ENCODE measurements at regions not wholly inside any gene's neighbourhood (a gene's known extent, or its start where the extent isn't known, plus 50 kb on each side); places are given as distances from the start of the nearest gene placed in this dataset.

GRCh38 chr16:55250701-55251100 lies 73.3 kb upstream of the IRX6 start:
- Mint-ChIP-seq H3K27ac (no peak overlapping the region), H3K9me3 (no peaks in the 10 kb centered on the region), H3K27me3 (peaks cover 16% of the 10 kb centered on the region), H3K4me3 (no peak overlapping the region), H3K36me3 (ENCODE audit: low read depth) (no peaks in the 10 kb centered on the region), H3K4me1 (ENCODE audit: low read depth) (no peaks in the 10 kb centered on the region)
- intact Hi-C loops (cut with micrococcal nuclease), result no loop called here

- no peak overlapping the region for H3K4me3 Mint-ChIP-seq
- intact Hi-C loops (cut with micrococcal nuclease), result no loop called here
- H3K4me1 Mint-ChIP-seq (ENCODE audit: low read depth), result no peaks in the 10 kb centered on the region
- H3K27ac Mint-ChIP-seq, result no peak overlapping the region
- H3K36me3 Mint-ChIP-seq (ENCODE audit: low read depth), result no peaks in the 10 kb centered on the region
- peaks cover 17% of the 10 kb centered on the region for H3K27me3 Mint-ChIP-seq
- H3K9me3 Mint-ChIP-seq, result no peaks in the 10 kb centered on the region
Measured at GRCh38 chr16:55251151-55251550, 72.9 kb upstream of the IRX6 start.

- no peak overlapping the region for H3K27ac Mint-ChIP-seq
- H3K4me3 Mint-ChIP-seq, result no peak overlapping the region
- peaks cover 18% of the 10 kb centered on the region for H3K27me3 Mint-ChIP-seq
- H3K9me3 Mint-ChIP-seq, result no peaks in the 10 kb centered on the region
- H3K36me3 Mint-ChIP-seq (ENCODE audit: low read depth), result no peaks in the 10 kb centered on the region
- intact Hi-C loops (cut with micrococcal nuclease), result no loop called here
- H3K4me1 Mint-ChIP-seq (ENCODE audit: low read depth), result no peaks in the 10 kb centered on the region
Measured at GRCh38 chr16:55252577-55252976, 71.4 kb upstream of the IRX6 start.

DNA sequence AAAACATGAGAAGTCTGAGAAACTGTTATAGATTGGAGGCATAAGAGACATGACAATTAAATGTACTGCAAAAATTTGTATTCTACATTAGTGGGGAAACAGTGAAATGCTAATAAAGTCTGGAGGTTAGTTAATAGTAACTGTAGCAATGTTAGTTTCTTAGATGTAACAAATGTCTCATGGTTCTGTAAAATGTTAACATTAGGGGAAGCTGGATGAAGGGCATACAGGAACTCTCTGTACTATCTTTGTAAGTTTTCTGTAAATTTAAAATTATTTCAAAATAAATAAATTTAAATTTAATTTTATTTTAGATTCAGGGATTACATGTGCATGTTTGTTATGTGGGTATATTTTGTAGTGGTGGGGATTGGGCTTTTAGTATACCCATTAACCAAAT lies 70.0 kb upstream of the IRX6 start:
- peaks cover 18% of the 10 kb centered on the region for H3K27me3 Mint-ChIP-seq
- H3K27ac Mint-ChIP-seq, result no peak overlapping the region
- intact Hi-C loops (cut with micrococcal nuclease), result no loop called here
- no peaks in the 10 kb centered on the region for H3K4me1 Mint-ChIP-seq (ENCODE audit: low read depth)
- no peaks in the 10 kb centered on the region for H3K9me3 Mint-ChIP-seq
- no peak overlapping the region for H3K4me3 Mint-ChIP-seq
- H3K36me3 Mint-ChIP-seq (ENCODE audit: low read depth), result no peaks in the 10 kb centered on the region

- Mint-ChIP-seq H3K9me3 (no peaks in the 10 kb centered on the region), H3K27ac (no peak overlapping the region), H3K36me3 (ENCODE audit: low read depth) (no peaks in the 10 kb centered on the region), H3K4me3 (no peak overlapping the region), H3K4me1 (ENCODE audit: low read depth) (no peaks in the 10 kb centered on the region), H3K27me3 (peaks cover 12% of the 10 kb centered on the region)
- intact Hi-C loops (cut with micrococcal nuclease), result loop anchor here (2.0 kb wide), 1 partner anchor 1309 kb away; no protein-coding TSS in a partner anchor
Measured at GRCh38 chr16:55255733-55256282, 68.2 kb upstream of the IRX6 start.

DNA sequence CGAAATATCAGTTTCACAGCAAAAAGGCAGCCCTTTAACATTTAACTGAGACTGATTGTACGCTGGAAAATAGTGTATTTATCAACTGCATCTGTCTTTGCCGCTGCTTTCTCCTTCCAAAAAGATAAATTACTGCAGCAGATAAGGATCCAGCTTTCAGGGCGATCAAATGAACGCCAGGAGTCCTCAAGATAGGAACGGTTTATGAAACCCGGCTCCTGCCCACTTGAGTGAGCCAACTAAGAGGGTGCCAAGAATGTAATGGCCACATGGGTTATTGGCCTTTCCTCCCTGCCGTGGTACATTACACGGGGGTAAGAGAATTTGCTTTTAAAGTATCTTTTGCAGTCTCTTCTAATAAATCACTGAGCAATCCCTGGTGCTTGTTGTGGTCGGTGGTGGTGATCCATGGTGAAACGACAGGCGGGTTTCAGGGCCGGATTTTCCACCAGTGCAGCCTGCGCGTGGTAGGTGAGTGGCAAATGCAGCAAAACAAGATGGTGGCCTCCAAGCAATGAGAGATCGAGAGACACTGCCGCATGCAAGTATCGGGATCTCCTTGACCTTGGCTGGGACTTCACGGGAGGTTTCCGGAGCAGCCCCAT lies 67.5 kb upstream of the IRX6 start:
- no peak overlapping the region for H3K4me3 Mint-ChIP-seq
- no peak overlapping the region for H3K27ac Mint-ChIP-seq
- intact Hi-C loops (cut with micrococcal nuclease), result loop anchor here (2.0 kb wide), 1 partner anchor 1310 kb away; no protein-coding TSS in a partner anchor

DNA sequence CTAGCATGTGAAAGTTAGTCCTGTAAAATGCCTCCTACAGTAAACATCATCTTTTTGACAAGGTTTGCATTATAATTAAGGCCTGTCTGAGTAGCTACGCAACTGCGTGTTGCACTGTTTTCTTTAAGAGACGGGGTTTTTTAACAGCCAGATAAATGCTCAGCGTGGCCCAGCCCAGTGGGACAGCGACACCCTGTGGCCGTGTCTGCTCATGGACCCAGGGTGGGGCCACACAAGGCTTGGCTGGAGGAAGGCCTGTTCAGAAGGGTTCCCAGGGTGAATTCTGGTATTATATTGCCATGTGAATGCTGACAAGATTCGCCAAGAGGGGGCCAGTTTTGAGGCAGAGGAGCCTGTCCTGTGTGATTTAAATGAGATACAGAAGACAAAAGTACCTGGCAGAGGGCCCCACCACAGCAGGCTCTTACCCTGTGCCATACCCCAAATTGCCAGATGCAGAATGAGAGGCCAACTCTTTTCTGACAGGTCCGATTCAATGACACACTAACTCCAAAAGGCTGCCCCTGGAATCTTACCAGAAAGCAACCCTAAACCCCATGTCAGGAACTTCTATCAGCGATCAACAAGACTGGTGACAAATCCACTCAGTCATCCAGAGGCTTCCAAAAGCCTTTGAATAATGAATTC lies 65.9 kb upstream of the IRX6 start:
- H3K4me1 Mint-ChIP-seq (ENCODE audit: low read depth), result no peaks in the 10 kb centered on the region
- no peaks in the 10 kb centered on the region for H3K9me3 Mint-ChIP-seq
- intact Hi-C loops (cut with micrococcal nuclease), result loop anchor here (2.0 kb wide), 2 partner anchors 1311 to 1485 kb away; no protein-coding TSS in a partner anchor
- peaks cover 12% of the 10 kb centered on the region for H3K27me3 Mint-ChIP-seq
- no peak overlapping the region for H3K27ac Mint-ChIP-seq
- H3K36me3 Mint-ChIP-seq (ENCODE audit: low read depth), result no peaks in the 10 kb centered on the region
- no peak overlapping the region for H3K4me3 Mint-ChIP-seq

More for the DNA sequence above, 67.5 kb upstream of the IRX6 start:
- H3K36me3 Mint-ChIP-seq (ENCODE audit: low read depth), result no peaks in the 10 kb centered on the region
- no peaks in the 10 kb centered on the region for H3K4me1 Mint-ChIP-seq (ENCODE audit: low read depth)
- H3K27me3 Mint-ChIP-seq, result peaks cover 12% of the 10 kb centered on the region
- no peaks in the 10 kb centered on the region for H3K9me3 Mint-ChIP-seq

DNA sequence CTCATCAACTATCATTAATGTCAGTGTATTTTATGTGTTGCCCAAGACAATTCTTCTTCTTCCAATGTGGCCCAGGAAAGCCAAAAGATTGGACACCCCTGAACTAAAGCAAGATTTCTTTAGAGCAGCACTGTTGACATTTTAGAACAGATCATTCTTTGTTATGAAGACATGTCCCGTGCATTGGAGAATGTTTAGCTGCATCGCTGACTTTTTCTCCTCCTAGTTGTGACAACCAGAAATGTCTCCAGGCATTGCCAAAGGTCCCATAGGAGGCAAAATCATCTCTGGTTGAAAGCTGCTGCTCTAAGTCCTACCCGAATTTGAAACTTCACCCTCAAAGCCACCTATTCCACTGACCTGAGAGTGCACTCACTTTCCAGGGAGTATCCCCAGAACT lies 62.7 kb upstream of the IRX6 start:
- Mint-ChIP-seq H3K36me3 (ENCODE audit: low read depth) (no peaks in the 10 kb centered on the region), H3K4me1 (ENCODE audit: low read depth) (no peaks in the 10 kb centered on the region), H3K9me3 (no peaks in the 10 kb centered on the region), H3K27ac (no peak overlapping the region), H3K4me3 (no peak overlapping the region), H3K27me3 (peaks cover 4% of the 10 kb centered on the region)
- intact Hi-C loops (cut with micrococcal nuclease), result no loop called here

- H3K36me3 Mint-ChIP-seq (ENCODE audit: low read depth), result no peaks in the 10 kb centered on the region
- no peaks in the 10 kb centered on the region for H3K9me3 Mint-ChIP-seq
- intact Hi-C loops (cut with micrococcal nuclease), result no loop called here
- H3K4me3 Mint-ChIP-seq, result no peak overlapping the region
- no peaks in the 10 kb centered on the region for H3K27me3 Mint-ChIP-seq
- no peak overlapping the region for H3K27ac Mint-ChIP-seq
- H3K4me1 Mint-ChIP-seq (ENCODE audit: low read depth), result no peaks in the 10 kb centered on the region
Measured at GRCh38 chr16:55263271-55264250, 60.4 kb upstream of the IRX6 start.

DNA sequence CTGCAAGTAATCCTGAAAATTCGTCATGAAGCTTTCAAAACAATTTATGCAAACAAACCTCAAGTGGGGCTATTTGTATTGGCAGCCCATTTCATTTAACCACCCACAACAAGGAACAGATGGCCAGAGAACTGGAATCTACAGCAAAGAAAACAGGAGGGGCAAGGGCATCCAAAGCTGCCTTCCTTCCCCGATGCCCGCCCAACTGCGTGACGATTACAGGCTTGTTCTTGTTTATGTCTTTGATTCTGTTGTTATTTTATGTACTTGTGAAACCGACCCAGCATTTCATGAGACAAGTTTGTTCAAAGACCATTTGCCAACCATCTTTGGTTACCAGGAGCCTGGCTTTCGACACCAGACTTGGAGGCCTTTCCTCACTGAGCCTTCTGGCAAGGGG lies 59.1 kb upstream of the IRX6 start:
- no peak overlapping the region for H3K27ac Mint-ChIP-seq

DNA sequence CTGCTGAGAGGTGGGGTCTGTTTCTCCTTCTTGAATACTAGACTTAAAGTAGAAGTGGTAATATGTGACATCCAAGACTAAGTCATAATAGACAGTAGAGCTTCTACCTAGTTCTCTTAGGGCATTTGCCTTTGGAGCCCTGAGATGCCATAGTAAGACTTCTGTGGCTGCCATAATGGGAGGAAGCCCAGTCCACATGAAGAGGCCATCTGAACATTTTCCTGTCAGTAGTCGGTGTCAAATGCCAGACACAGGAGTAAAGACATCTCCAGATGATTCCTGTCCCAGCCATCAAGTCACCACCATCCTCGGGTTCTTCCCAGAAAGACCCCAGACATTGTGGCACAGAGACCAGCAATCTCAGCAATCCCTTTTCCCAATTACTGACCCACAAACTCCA lies 58.1 kb upstream of the IRX6 start:
- intact Hi-C loops (cut with micrococcal nuclease), result no loop called here
- Mint-ChIP-seq H3K4me1 (ENCODE audit: low read depth) (no peaks in the 10 kb centered on the region), H3K4me3 (no peak overlapping the region), H3K36me3 (ENCODE audit: low read depth) (no peaks in the 10 kb centered on the region), H3K9me3 (no peaks in the 10 kb centered on the region), H3K27ac (no peak overlapping the region), H3K27me3 (no peaks in the 10 kb centered on the region)

More for the DNA sequence above, 59.1 kb upstream of the IRX6 start:
- Mint-ChIP-seq H3K4me1 (ENCODE audit: low read depth) (no peaks in the 10 kb centered on the region), H3K4me3 (no peak overlapping the region), H3K9me3 (no peaks in the 10 kb centered on the region), H3K27me3 (no peaks in the 10 kb centered on the region), H3K36me3 (ENCODE audit: low read depth) (no peaks in the 10 kb centered on the region)
- intact Hi-C loops (cut with micrococcal nuclease), result no loop called here

DNA sequence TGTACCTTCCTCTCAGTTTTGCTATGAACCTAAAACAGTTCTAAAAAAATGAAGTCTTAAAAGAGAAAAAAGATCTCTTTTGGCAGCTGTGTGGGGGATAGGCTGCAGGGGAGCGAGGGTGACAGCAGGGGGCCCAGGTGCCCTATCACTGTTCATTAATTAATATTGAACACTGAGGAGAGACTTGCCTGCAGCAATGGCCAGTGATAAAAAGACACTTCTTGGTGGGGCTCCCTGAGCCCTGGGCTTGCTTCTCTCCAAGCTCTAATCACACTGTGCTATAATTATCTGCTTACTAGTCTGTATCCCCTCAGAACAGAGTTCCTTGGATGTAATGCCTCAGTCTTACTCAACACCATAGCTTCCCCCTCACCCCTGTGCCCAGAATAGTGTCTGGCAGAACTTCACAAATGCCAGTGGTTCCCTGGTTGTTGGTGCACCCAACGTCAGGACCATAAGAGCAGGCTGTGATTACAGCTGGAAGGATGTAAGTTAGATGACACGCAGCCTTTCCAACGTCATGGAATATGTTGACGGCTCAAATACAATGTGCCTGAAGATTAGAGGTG lies 52.0 kb upstream of the IRX6 start:
- H3K4me1 Mint-ChIP-seq (ENCODE audit: low read depth), result no peaks in the 10 kb centered on the region

DNA sequence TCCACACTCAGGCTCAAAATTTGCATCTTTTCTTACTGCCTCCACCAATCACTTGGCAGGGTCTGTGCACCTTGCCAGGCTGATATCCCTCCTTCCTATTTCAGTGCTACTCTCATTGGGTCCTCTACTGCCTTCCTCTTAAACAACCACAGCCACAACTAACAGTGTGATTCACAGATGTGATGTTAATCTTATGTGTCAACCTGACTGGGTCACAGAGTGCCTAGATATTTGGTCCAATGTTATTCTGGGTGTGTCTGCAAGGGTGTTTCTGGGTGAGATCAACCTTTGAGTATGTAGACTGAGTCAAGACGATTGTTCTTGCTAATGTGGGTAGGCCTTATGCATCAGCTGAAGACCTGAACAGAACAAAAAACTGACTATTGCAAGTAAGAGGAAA lies 51.3 kb upstream of the IRX6 start:
- H3K4me3 Mint-ChIP-seq, result no peak overlapping the region

More for the DNA sequence above, 52.0 kb upstream of the IRX6 start:
- no peak overlapping the region for H3K4me3 Mint-ChIP-seq
- H3K27me3 Mint-ChIP-seq, result no peaks in the 10 kb centered on the region
- H3K27ac Mint-ChIP-seq, result no peak overlapping the region
- no peaks in the 10 kb centered on the region for H3K36me3 Mint-ChIP-seq (ENCODE audit: low read depth)
- H3K9me3 Mint-ChIP-seq, result no peaks in the 10 kb centered on the region
- intact Hi-C loops (cut with micrococcal nuclease), result no loop called here

More for the DNA sequence above, 51.3 kb upstream of the IRX6 start:
- H3K9me3 Mint-ChIP-seq, result no peaks in the 10 kb centered on the region
- no peaks in the 10 kb centered on the region for H3K36me3 Mint-ChIP-seq (ENCODE audit: low read depth)
- intact Hi-C loops (cut with micrococcal nuclease), result no loop called here
- H3K27ac Mint-ChIP-seq, result no peak overlapping the region
- no peaks in the 10 kb centered on the region for H3K4me1 Mint-ChIP-seq (ENCODE audit: low read depth)
- no peaks in the 10 kb centered on the region for H3K27me3 Mint-ChIP-seq
